ENCODE measurements at regions not wholly inside any gene's neighbourhood (a gene's known extent, or its start where the extent isn't known, plus 50 kb on each side); places are given as distances from the start of the nearest gene placed in this dataset.

- TF ChIP-seq EP300 (IDR thresholded peaks at IDR 0.05; ENCODE audit: borderline replicate concordance) (no peak), TAF1 (IDR thresholded peaks at IDR 0.05; ENCODE audit: low read depth) (no peak), NFIC (IDR thresholded peaks at IDR 0.05) (no peak), CREB1 (IDR thresholded peaks at IDR 0.05; ENCODE audit: low read depth) (no peak), TCF12 (IDR thresholded peaks at IDR 0.05; ENCODE audit: low read depth) (no peak), CEBPB (IDR thresholded peaks at IDR 0.05) (no peak), RAD21 (IDR thresholded peaks at IDR 0.05; ENCODE audit: low read depth) (no peak), EGR1 (IDR thresholded peaks at IDR 0.05) (no peak), YY1 (IDR thresholded peaks at IDR 0.05; ENCODE audit: low read depth) (no peak), FOXM1 (IDR thresholded peaks at IDR 0.05; ENCODE audit: borderline replicate concordance, low read depth) (no peak), TEAD4 (IDR thresholded peaks at IDR 0.05) (no peak)
- TF ChIP-seq, protein P1, sequence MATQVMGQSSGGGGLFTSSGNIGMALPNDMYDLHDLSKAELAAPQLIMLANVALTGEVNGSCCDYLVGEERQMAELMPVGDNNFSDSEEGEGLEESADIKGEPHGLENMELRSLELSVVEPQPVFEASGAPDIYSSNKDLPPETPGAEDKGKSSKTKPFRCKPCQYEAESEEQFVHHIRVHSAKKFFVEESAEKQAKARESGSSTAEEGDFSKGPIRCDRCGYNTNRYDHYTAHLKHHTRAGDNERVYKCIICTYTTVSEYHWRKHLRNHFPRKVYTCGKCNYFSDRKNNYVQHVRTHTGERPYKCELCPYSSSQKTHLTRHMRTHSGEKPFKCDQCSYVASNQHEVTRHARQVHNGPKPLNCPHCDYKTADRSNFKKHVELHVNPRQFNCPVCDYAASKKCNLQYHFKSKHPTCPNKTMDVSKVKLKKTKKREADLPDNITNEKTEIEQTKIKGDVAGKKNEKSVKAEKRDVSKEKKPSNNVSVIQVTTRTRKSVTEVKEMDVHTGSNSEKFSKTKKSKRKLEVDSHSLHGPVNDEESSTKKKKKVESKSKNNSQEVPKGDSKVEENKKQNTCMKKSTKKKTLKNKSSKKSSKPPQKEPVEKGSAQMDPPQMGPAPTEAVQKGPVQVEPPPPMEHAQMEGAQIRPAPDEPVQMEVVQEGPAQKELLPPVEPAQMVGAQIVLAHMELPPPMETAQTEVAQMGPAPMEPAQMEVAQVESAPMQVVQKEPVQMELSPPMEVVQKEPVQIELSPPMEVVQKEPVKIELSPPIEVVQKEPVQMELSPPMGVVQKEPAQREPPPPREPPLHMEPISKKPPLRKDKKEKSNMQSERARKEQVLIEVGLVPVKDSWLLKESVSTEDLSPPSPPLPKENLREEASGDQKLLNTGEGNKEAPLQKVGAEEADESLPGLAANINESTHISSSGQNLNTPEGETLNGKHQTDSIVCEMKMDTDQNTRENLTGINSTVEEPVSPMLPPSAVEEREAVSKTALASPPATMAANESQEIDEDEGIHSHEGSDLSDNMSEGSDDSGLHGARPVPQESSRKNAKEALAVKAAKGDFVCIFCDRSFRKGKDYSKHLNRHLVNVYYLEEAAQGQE (IDR thresholded peaks at IDR 0.05; ENCODE audit: low read depth), result no peak
Measured at GRCh38 chr9:26437056-26437711, 455.4 kb downstream of the CAAP1 start.

DNA sequence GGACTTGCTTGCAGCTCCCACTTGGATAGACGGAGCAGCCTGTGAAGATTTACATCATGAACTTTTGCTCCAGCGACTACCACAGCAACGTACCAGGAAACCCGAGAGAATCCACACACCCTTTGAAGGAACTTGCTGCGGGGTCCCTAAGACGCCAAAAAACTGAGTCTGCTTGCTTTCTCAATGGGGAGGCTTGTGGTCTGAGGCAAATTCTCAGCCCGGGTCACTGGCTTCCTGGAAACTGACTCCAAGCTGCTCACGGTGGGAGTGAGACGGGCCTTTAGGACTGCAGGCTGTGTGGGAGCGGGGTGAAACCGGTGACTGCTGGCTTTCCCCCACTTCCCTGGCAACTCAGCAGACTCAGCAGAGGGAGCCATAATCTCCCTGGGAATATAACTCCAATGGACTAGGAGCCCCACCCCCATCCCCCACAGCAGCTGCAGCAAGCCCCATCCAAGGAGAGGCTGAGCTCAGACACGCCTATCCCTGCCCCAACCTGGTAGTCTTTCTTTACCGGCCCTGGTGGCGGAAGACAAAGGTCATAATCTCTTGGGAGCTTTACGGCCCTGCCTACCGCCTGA is 466.0 kb downstream of the CAAP1 start:
- TF ChIP-seq YY1 (IDR thresholded peaks at IDR 0.05; ENCODE audit: low read depth), result no peak
- TF ChIP-seq RAD21 (IDR thresholded peaks at IDR 0.05; ENCODE audit: low read depth), result no peak
- TF ChIP-seq FOXM1 (IDR thresholded peaks at IDR 0.05; ENCODE audit: borderline replicate concordance, low read depth), result no peak
- no peak for TF ChIP-seq MAX (IDR thresholded peaks at IDR 0.05)
- TF ChIP-seq CREB1 (IDR thresholded peaks at IDR 0.05; ENCODE audit: low read depth), result no peak
- no peak for TF ChIP-seq TAF1 (IDR thresholded peaks at IDR 0.05; ENCODE audit: low read depth)
- TF ChIP-seq, protein P2, sequence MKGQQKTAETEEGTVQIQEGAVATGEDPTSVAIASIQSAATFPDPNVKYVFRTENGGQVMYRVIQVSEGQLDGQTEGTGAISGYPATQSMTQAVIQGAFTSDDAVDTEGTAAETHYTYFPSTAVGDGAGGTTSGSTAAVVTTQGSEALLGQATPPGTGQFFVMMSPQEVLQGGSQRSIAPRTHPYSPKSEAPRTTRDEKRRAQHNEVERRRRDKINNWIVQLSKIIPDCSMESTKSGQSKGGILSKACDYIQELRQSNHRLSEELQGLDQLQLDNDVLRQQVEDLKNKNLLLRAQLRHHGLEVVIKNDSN (IDR thresholded peaks at IDR 0.05), result no peak
- TF ChIP-seq EP300 (IDR thresholded peaks at IDR 0.05; ENCODE audit: borderline replicate concordance), result no peak
- TF ChIP-seq NFIC (IDR thresholded peaks at IDR 0.05), result no peak
- TF ChIP-seq, protein P1 (IDR thresholded peaks at IDR 0.05; ENCODE audit: low read depth), result no peak
- TF ChIP-seq ZBTB7A (IDR thresholded peaks at IDR 0.05; ENCODE audit: low read depth), result no peak
- no peak for TF ChIP-seq CEBPB (IDR thresholded peaks at IDR 0.05)
- TF ChIP-seq TEAD4 (IDR thresholded peaks at IDR 0.05), result no peak
- no peak for TF ChIP-seq EGR1 (IDR thresholded peaks at IDR 0.05)
- no peak for TF ChIP-seq TCF12 (IDR thresholded peaks at IDR 0.05; ENCODE audit: low read depth)

DNA sequence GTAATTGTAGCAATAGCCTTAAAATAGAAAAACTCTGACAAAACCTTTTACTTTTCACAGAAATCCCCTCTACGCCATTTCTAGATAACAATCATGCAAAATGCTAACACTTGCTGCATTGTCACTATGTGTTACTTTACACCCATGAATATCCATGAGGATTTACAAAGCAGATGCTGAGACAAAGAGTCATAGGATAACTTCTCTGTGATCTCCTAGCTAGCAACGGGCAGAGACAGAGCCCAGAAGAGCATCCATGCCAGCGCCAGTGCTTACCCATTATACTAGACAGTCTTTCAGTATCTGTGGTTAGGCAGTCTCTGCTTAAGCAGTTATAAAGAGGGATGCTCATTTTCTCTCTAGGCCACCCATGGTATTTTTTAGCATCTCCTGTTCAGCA is 474.1 kb downstream of the CAAP1 start:
- TF ChIP-seq CEBPB (IDR thresholded peaks at IDR 0.05) (no peak), TAF1 (IDR thresholded peaks at IDR 0.05; ENCODE audit: low read depth) (no peak), FOXM1 (IDR thresholded peaks at IDR 0.05; ENCODE audit: borderline replicate concordance, low read depth) (no peak), TEAD4 (IDR thresholded peaks at IDR 0.05) (no peak), CREB1 (IDR thresholded peaks at IDR 0.05; ENCODE audit: low read depth) (no peak), NFIC (IDR thresholded peaks at IDR 0.05) (no peak), RAD21 (IDR thresholded peaks at IDR 0.05; ENCODE audit: low read depth) (no peak), TCF12 (IDR thresholded peaks at IDR 0.05; ENCODE audit: low read depth) (no peak), ZBTB7A (IDR thresholded peaks at IDR 0.05; ENCODE audit: low read depth) (no peak), MAX (IDR thresholded peaks at IDR 0.05) (no peak), YY1 (IDR thresholded peaks at IDR 0.05; ENCODE audit: low read depth) (no peak), EP300 (IDR thresholded peaks at IDR 0.05; ENCODE audit: borderline replicate concordance) (no peak), EGR1 (IDR thresholded peaks at IDR 0.05) (no peak)
- TF ChIP-seq, protein P2 (IDR thresholded peaks at IDR 0.05), result no peak
- TF ChIP-seq, protein P1 (IDR thresholded peaks at IDR 0.05; ENCODE audit: low read depth), result no peak

DNA sequence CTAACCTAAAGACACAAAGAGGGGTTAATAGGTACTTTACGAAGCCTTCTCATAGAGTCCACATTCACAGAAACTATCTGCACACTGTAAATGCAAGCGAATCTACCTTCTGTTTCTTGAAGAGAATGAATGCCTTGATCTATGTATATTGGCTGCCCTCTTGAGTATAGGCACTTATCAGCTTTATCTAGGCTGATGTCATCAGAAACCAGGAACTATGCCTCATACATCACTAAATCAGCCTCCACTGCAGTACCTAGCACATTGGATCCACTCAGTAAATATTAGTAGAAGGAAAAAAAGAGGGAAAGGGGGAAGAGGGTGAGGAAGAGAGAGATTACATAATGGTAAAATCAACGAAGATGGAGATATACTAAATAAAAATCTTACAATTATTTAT is 477.1 kb downstream of the CAAP1 start:
- TF ChIP-seq FOXM1 (IDR thresholded peaks at IDR 0.05; ENCODE audit: borderline replicate concordance, low read depth) (no peak), EP300 (IDR thresholded peaks at IDR 0.05; ENCODE audit: borderline replicate concordance) (no peak), TCF12 (IDR thresholded peaks at IDR 0.05; ENCODE audit: low read depth) (no peak), ZBTB7A (IDR thresholded peaks at IDR 0.05; ENCODE audit: low read depth) (no peak), NFIC (IDR thresholded peaks at IDR 0.05) (no peak), MAX (IDR thresholded peaks at IDR 0.05) (no peak), TAF1 (IDR thresholded peaks at IDR 0.05; ENCODE audit: low read depth) (no peak), EGR1 (IDR thresholded peaks at IDR 0.05) (no peak), TEAD4 (IDR thresholded peaks at IDR 0.05) (no peak), YY1 (IDR thresholded peaks at IDR 0.05; ENCODE audit: low read depth) (no peak), CREB1 (IDR thresholded peaks at IDR 0.05; ENCODE audit: low read depth) (no peak), RAD21 (IDR thresholded peaks at IDR 0.05; ENCODE audit: low read depth) (no peak)
- TF ChIP-seq, protein P2 (IDR thresholded peaks at IDR 0.05), result no peak
- TF ChIP-seq, protein P1 (IDR thresholded peaks at IDR 0.05; ENCODE audit: low read depth), result no peak

All from Ishikawa (cell line).